ENCODE measurements at regions not wholly inside any gene's neighbourhood (a gene's known extent, or its start where the extent isn't known, plus 50 kb on each side); places are given as distances from the start of the nearest gene placed in this dataset.
"Not testable (repeated sequence)": the region's sequence is repeated elsewhere in the genome, so short reads cannot be mapped to it uniquely, and the experiment has no call there.

GRCh38 chr20:25797062-25797461 is 100.4 kb upstream of the ZNF337 start:
- not testable (repeated sequence) for H2BK5ac ChIP-seq (ENCODE audit: low read depth, low read length, poor library complexity); H2AFZ ChIP-seq (ENCODE audit: insufficient read depth, low read length, poor library complexity); H3K23ac ChIP-seq (ENCODE audit: low read length); DNase-seq; H3K4me3 ChIP-seq (ENCODE audit: low read depth, low read length); H2BK12ac ChIP-seq (ENCODE audit: low read length); H3K79me1 ChIP-seq (ENCODE audit: low read length); H3K9me3 ChIP-seq (ENCODE audit: insufficient read depth, low read depth, low read length); H3K4me2 ChIP-seq (ENCODE audit: low read length); H4K8ac ChIP-seq (ENCODE audit: low read depth, low read length); H3K36me3 ChIP-seq (ENCODE audit: control insufficient read depth in 1 of 2, insufficient read depth in 2 of 2, low read length in 2 of 2); H3K18ac ChIP-seq (ENCODE audit: low read length); H4K91ac ChIP-seq (ENCODE audit: low read depth, low read length); H4K12ac ChIP-seq (ENCODE audit: low read depth, low read length); H3K79me2 ChIP-seq (ENCODE audit: control insufficient read depth, insufficient read depth, low read length, poor library complexity); H3K27ac ChIP-seq (ENCODE audit: low read depth, low read length); H3K14ac ChIP-seq (ENCODE audit: low read length); H2BK120ac ChIP-seq (ENCODE audit: insufficient read depth, low read length, poor library complexity); H3K4ac ChIP-seq (ENCODE audit: low read depth, low read length); H3K27me3 ChIP-seq (ENCODE audit: insufficient read depth, low read length); H3K9ac ChIP-seq (ENCODE audit: low read length); H3K4me1 ChIP-seq (ENCODE audit: control insufficient read depth in 1 of 2, insufficient read depth in 2 of 2, low read length in 2 of 2); H2AK5ac ChIP-seq (ENCODE audit: low read length)
- WGBS (ENCODE audit: extremely low coverage, insufficient coverage, insufficient read length), result no CpG with 5 or more reads among the region's 10 CpGs

GRCh38 chr20:25777241-25777640 is 80.6 kb upstream of the ZNF337 start:
- no CpG with 5 or more reads among the region's 3 CpGs for WGBS (ENCODE audit: extremely low coverage, insufficient coverage, insufficient read length)
- H3K18ac ChIP-seq (ENCODE audit: low read length); H4K91ac ChIP-seq (ENCODE audit: low read depth, low read length); DNase-seq; H3K36me3 ChIP-seq (ENCODE audit: control insufficient read depth in 1 of 2, insufficient read depth in 2 of 2, low read length in 2 of 2); H2BK5ac ChIP-seq (ENCODE audit: low read depth, low read length, poor library complexity); H4K12ac ChIP-seq (ENCODE audit: low read depth, low read length); H3K4me1 ChIP-seq (ENCODE audit: control insufficient read depth in 1 of 2, insufficient read depth in 2 of 2, low read length in 2 of 2); H3K9me3 ChIP-seq (ENCODE audit: insufficient read depth, low read depth, low read length); H3K4ac ChIP-seq (ENCODE audit: low read depth, low read length); H2BK12ac ChIP-seq (ENCODE audit: low read length); H3K23ac ChIP-seq (ENCODE audit: low read length); H3K4me2 ChIP-seq (ENCODE audit: low read length); H3K27ac ChIP-seq (ENCODE audit: low read depth, low read length); H2AFZ ChIP-seq (ENCODE audit: insufficient read depth, low read length, poor library complexity); H3K4me3 ChIP-seq (ENCODE audit: low read depth, low read length); H3K79me1 ChIP-seq (ENCODE audit: low read length); H2BK120ac ChIP-seq (ENCODE audit: insufficient read depth, low read length, poor library complexity); H3K27me3 ChIP-seq (ENCODE audit: insufficient read depth, low read length); H3K79me2 ChIP-seq (ENCODE audit: control insufficient read depth, insufficient read depth, low read length, poor library complexity); H4K8ac ChIP-seq (ENCODE audit: low read depth, low read length); H2AK5ac ChIP-seq (ENCODE audit: low read length); H3K9ac ChIP-seq (ENCODE audit: low read length); H3K14ac ChIP-seq (ENCODE audit: low read length): not testable (repeated sequence)

GRCh38 chr20:25774711-25775110 is 78.1 kb upstream of the ZNF337 start:
- not testable (repeated sequence) for H3K23ac ChIP-seq (ENCODE audit: low read length); DNase-seq; H2AFZ ChIP-seq (ENCODE audit: insufficient read depth, low read length, poor library complexity); H3K4me1 ChIP-seq (ENCODE audit: control insufficient read depth in 1 of 2, insufficient read depth in 2 of 2, low read length in 2 of 2); H3K27ac ChIP-seq (ENCODE audit: low read depth, low read length); H3K4me2 ChIP-seq (ENCODE audit: low read length); H4K12ac ChIP-seq (ENCODE audit: low read depth, low read length); H3K4ac ChIP-seq (ENCODE audit: low read depth, low read length); H2BK12ac ChIP-seq (ENCODE audit: low read length); H2BK5ac ChIP-seq (ENCODE audit: low read depth, low read length, poor library complexity); H4K8ac ChIP-seq (ENCODE audit: low read depth, low read length); H3K18ac ChIP-seq (ENCODE audit: low read length); H3K27me3 ChIP-seq (ENCODE audit: insufficient read depth, low read length); H3K14ac ChIP-seq (ENCODE audit: low read length); H3K36me3 ChIP-seq (ENCODE audit: control insufficient read depth in 1 of 2, insufficient read depth in 2 of 2, low read length in 2 of 2); H3K79me2 ChIP-seq (ENCODE audit: control insufficient read depth, insufficient read depth, low read length, poor library complexity); H3K9me3 ChIP-seq (ENCODE audit: insufficient read depth, low read depth, low read length); H2BK120ac ChIP-seq (ENCODE audit: insufficient read depth, low read length, poor library complexity); H3K9ac ChIP-seq (ENCODE audit: low read length); H3K4me3 ChIP-seq (ENCODE audit: low read depth, low read length); H2AK5ac ChIP-seq (ENCODE audit: low read length); H3K79me1 ChIP-seq (ENCODE audit: low read length); H4K91ac ChIP-seq (ENCODE audit: low read depth, low read length)
- no CpG with 5 or more reads among the region's 24 CpGs for WGBS (ENCODE audit: extremely low coverage, insufficient coverage, insufficient read length)

- not testable (repeated sequence) for H2BK120ac ChIP-seq (ENCODE audit: insufficient read depth, low read length, poor library complexity); H3K4ac ChIP-seq (ENCODE audit: low read depth, low read length); H2BK5ac ChIP-seq (ENCODE audit: low read depth, low read length, poor library complexity); H4K8ac ChIP-seq (ENCODE audit: low read depth, low read length); H3K79me2 ChIP-seq (ENCODE audit: control insufficient read depth, insufficient read depth, low read length, poor library complexity); H3K14ac ChIP-seq (ENCODE audit: low read length); H2AFZ ChIP-seq (ENCODE audit: insufficient read depth, low read length, poor library complexity); H3K4me3 ChIP-seq (ENCODE audit: low read depth, low read length); H3K27ac ChIP-seq (ENCODE audit: low read depth, low read length); H3K79me1 ChIP-seq (ENCODE audit: low read length); DNase-seq; H3K27me3 ChIP-seq (ENCODE audit: insufficient read depth, low read length); H3K4me2 ChIP-seq (ENCODE audit: low read length); H2BK12ac ChIP-seq (ENCODE audit: low read length); H4K12ac ChIP-seq (ENCODE audit: low read depth, low read length); H3K18ac ChIP-seq (ENCODE audit: low read length); H4K91ac ChIP-seq (ENCODE audit: low read depth, low read length); H3K9ac ChIP-seq (ENCODE audit: low read length); H3K9me3 ChIP-seq (ENCODE audit: insufficient read depth, low read depth, low read length); H3K4me1 ChIP-seq (ENCODE audit: control insufficient read depth in 1 of 2, insufficient read depth in 2 of 2, low read length in 2 of 2); H3K23ac ChIP-seq (ENCODE audit: low read length); H2AK5ac ChIP-seq (ENCODE audit: low read length); H3K36me3 ChIP-seq (ENCODE audit: control insufficient read depth in 1 of 2, insufficient read depth in 2 of 2, low read length in 2 of 2)
- WGBS (ENCODE audit: extremely low coverage, insufficient coverage, insufficient read length), result no CpG with 5 or more reads among the region's 18 CpGs
Observed at GRCh38 chr20:25774203-25774602, 77.5 kb upstream of the ZNF337 start.
